GM12878 (cell line): ENCODE measurements at regions not wholly inside any gene's neighbourhood (a gene's known extent, or its start where the extent isn't known, plus 50 kb on each side); places are given as distances from the start of the nearest gene placed in this dataset.

ENCODE experiments used
- ATAC-seq: fragments of 200-7000 bp; cut with Tn5 transposase; 3 replicates; pipeline ENCODE4 v1.9.1; 2020; ENCODE audit warnings: mild to moderate bottlenecking, moderate library complexity
- BruUV-seq: library from RNA; stranded (reverse); fragments of 400-500 nt; replicated peaks from 2 replicates; lab custom pipeline; 2021; lab: Mats Ljungman, UMichigan
- CTCF ChIA-PET: fragments of 300-600 bp; sonication (Branson Sonifier 250); formaldehyde crosslinking; extraction: SDS; loops from one replicate; lab custom pipeline; 2021; ENCODE audit warnings: inconsistent platforms; lab: Yijun Ruan, JAX
- POLR2A ChIA-PET: fragments of 350-600 bp; formaldehyde crosslinking; extraction: SDS; loops from one replicate; lab custom pipeline; 2021; ENCODE audit warnings: inconsistent platforms; lab: Charles Lee
- RAD21 ChIA-PET: fragments of 300-600 bp; sonication (Branson Sonifier 250); formaldehyde crosslinking; loops from one replicate; lab custom pipeline; 2023; ENCODE audit warnings: antibody characterized with exemption; ENCODE audit not compliant: unreplicated experiment; lab: Charles Lee
- SMC1A ChIA-PET: fragments of 300-600 bp; sonication (Branson Sonifier 250); formaldehyde crosslinking; loops from one replicate; lab custom pipeline; 2023; ENCODE audit not compliant: unreplicated experiment, uncharacterized antibody; lab: Charles Lee
- DNase-seq: peaks from one replicate; pipeline ENCODE4 v3.0.0-alpha.2; 2011; ENCODE audit warnings: low read depth, low spot score
- FAIRE-seq: peaks from 3 replicates; lab custom pipeline; 2011; peaks lifted over from hg19 to GRCh38; lab: Jason Lieb, UNC
- H2AFZ ChIP-seq: 2 replicates; pipeline ENCODE4 v1.6.0; 2011; ENCODE audit warnings: low read depth, low read length, control low read depth; ENCODE audit not compliant: control insufficient read depth
- H3K27ac ChIP-seq: 2 replicates; pipeline ENCODE4 v1.5.1; 2011; ENCODE audit warnings: control low read depth; ENCODE audit not compliant: control insufficient read depth, insufficient read depth
- H3K27me3 ChIP-seq, 2 experiments: replicated peaks in 1 of 2; 2 replicates each; pipeline versions ENCODE4 v1.6.0 to v1.6.1; 2011; ENCODE audit warnings: low read length in 1 of 2; ENCODE audit not compliant: control insufficient read depth in 2 of 2, insufficient read depth in 2 of 2
- H3K36me3 ChIP-seq, 2 experiments: 2 replicates each; pipeline ENCODE4 v1.5.1; 2011; ENCODE audit warnings: low read length in 1 of 2; ENCODE audit not compliant: control insufficient read depth in 2 of 2, insufficient read depth in 2 of 2
- H3K4me1 ChIP-seq: 2 replicates; pipeline ENCODE4 v1.6.1; 2011; ENCODE audit warnings: mild to moderate bottlenecking, low read length, moderate library complexity, mixed read lengths; ENCODE audit not compliant: control insufficient read depth, insufficient read depth
- H3K4me2 ChIP-seq: 2 replicates; pipeline ENCODE4 v1.6.0; 2011; ENCODE audit warnings: control low read depth; ENCODE audit not compliant: control insufficient read depth, insufficient read depth
- H3K4me3 ChIP-seq: fragments of 200-600 bp; sonication (generic); 2 replicates; pipeline ENCODE4 v1.5.1; 2016
- H3K79me2 ChIP-seq: 2 replicates; pipeline ENCODE4 v1.6.0; 2011; ENCODE audit warnings: low read length; ENCODE audit not compliant: control insufficient read depth, insufficient read depth
- H3K9ac ChIP-seq: 2 replicates; pipeline ENCODE4 v1.8.0; 2011; ENCODE audit warnings: low read length, control low read depth, mixed read lengths; ENCODE audit not compliant: control insufficient read depth, insufficient read depth
- H3K9me3 ChIP-seq: replicated peaks from 3 replicates; pipeline ENCODE4 v1.5.1; 2011; ENCODE audit warnings: mild to moderate bottlenecking, low read length; ENCODE audit not compliant: control insufficient read depth, insufficient read depth
- H4K20me1 ChIP-seq: 2 replicates; pipeline ENCODE4 v1.6.0; 2011; ENCODE audit not compliant: control insufficient read depth, insufficient read depth
- HDAC6 ChIP-seq: fragments of 200-600 bp; sonication (generic); IDR thresholded peaks from one replicate; pipeline ENCODE4 v1.8.0; 2017; ENCODE audit warnings: antibody characterized with exemption; ENCODE audit not compliant: unreplicated experiment
- NFYB ChIP-seq: IDR thresholded peaks from 2 replicates; pipeline ENCODE4 v1.6.1; 2011; ENCODE audit warnings: low read depth, mild to moderate bottlenecking, low read length, improper control_type of control experiment, moderate library complexity; ENCODE audit not compliant: insufficient read depth
- NR2F1 ChIP-seq: fragments of 450-650 bp; conservative IDR thresholded peaks from 2 replicates; pipeline ENCODE4 v1.6.1; 2017; ENCODE audit warnings: mild to moderate bottlenecking
- PBX3 ChIP-seq: IDR thresholded peaks from 2 replicates; pipeline ENCODE4 v1.6.1; 2011; ENCODE audit warnings: mild to moderate bottlenecking, low read depth, low read length, moderate library complexity; ENCODE audit not compliant: insufficient replicate concordance
- RAD51 ChIP-seq: fragments of 450-650 bp; IDR thresholded peaks from 2 replicates; pipeline ENCODE4 v1.6.1; 2016; ENCODE audit warnings: moderate library complexity, mild to moderate bottlenecking, inconsistent platforms
- SREBF1 ChIP-seq: IDR thresholded peaks from 2 replicates; pipeline ENCODE4 v1.6.1; 2012; ENCODE audit warnings: mild to moderate bottlenecking, low read length
- WGBS: methylation state at CpG from one replicate; pipeline ENCODE4 v1.1.6; 2016; ENCODE audit warnings: low lambda C conversion rate; ENCODE audit not compliant: insufficient replicate concordance, insufficient coverage; ENCODE audit errors: missing lambda C conversion rate; 5-methylcytosine and 5-hydroxymethylcytosine counted together
- in situ Hi-C: fragments of 300-500 bp; cut with MboI; formaldehyde crosslinking; loops from 9 replicates; pipeline ENCODE4 v1.14.3; 2018; ENCODE audit warnings: mixed read lengths
- intact Hi-C: fragments of 100-400 bp; cut with micrococcal nuclease; formaldehyde crosslinking; loops from one replicate; pipeline ENCODE4 v1.14.2; 2022; ENCODE audit not compliant: unreplicated experiment
- TF ChIP-seq, protein P1 (sequence below): fragments of 450-650 bp; IDR thresholded peaks from 2 replicates; pipeline ENCODE4 v1.6.1; 2016; ENCODE audit warnings: mild to moderate bottlenecking
- TF ChIP-seq, protein P2 (sequence below): IDR thresholded peaks from 2 replicates; pipeline ENCODE4 v1.6.1; 2011; ENCODE audit warnings: borderline replicate concordance, low read depth, mild to moderate bottlenecking, moderate library complexity, mixed read lengths, low read length; ENCODE audit not compliant: insufficient read depth; ENCODE audit errors: extremely low read length
- TF ChIP-seq, protein P3 (sequence below): IDR thresholded peaks from 2 replicates; pipeline ENCODE4 v1.6.1; 2012; ENCODE audit warnings: low read depth, low read length, improper control_type of control experiment

DNA sequence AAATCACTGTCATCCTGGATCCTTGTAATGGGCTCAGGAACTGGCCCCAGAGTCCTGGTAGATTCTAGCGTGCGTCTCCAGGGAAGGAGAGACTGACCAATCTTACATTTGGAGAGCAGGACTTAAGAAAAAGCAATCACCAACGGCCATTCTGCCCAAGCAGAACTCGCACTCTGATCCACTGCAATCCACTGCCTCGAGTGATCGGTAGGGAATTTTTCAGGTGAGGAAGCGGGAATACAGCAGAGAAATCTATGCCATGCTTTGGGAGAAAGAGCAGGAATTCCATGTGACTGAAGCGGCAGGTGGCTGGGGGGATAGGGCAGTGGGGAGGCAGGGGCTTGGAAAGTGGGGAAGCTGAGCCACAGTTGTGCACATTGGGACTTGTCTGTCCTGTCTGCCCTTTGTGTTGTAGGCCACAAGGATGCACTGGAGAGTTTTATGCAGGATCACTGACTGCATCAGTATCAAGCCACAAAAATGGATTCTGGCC lies 143.9 kb upstream of the HS3ST2 start:
- no peak overlapping the region for H2AFZ ChIP-seq
- 63% methylated on average over 8 of the region's 8 CpGs for WGBS
- H3K9me3 ChIP-seq = no peaks in the 10 kb centered on the region
- H3K9ac ChIP-seq = no peak overlapping the region
- H3K27ac ChIP-seq = no peak overlapping the region
- ChIA-PET RAD21 (no interaction called here), CTCF (interaction anchor here (0.7 kb wide), 1 partner anchor 13 kb away, joined by 3 read pairs; no protein-coding TSS in a partner anchor), POLR2A (no interaction called here), SMC1A (interaction anchor here (1.0 to 1.5 kb wide), 3 partner anchors 8 to 21 kb away, joined by 3 to 5 read pairs (median 4); no protein-coding TSS in a partner anchor)
- no peak overlapping the region for H3K4me2 ChIP-seq
- no peak for DNase-seq
- intact Hi-C loops (no loop called here), in situ Hi-C loops (loop anchor here (10.0 kb wide), 1 partner anchor 345 kb away; no protein-coding TSS in a partner anchor)
- H3K4me1 ChIP-seq = no peaks in the 10 kb centered on the region
- no peaks in the 10 kb centered on the region; a peak in 1 of 4 replicates for H3K27me3 ChIP-seq
- no peak for ATAC-seq
- H3K4me3 ChIP-seq = no peak overlapping the region
- no TSS peak for BruUV-seq
- TF ChIP-seq, protein P1, sequence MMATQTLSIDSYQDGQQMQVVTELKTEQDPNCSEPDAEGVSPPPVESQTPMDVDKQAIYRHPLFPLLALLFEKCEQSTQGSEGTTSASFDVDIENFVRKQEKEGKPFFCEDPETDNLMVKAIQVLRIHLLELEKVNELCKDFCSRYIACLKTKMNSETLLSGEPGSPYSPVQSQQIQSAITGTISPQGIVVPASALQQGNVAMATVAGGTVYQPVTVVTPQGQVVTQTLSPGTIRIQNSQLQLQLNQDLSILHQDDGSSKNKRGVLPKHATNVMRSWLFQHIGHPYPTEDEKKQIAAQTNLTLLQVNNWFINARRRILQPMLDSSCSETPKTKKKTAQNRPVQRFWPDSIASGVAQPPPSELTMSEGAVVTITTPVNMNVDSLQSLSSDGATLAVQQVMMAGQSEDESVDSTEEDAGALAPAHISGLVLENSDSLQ = no peak
- TF ChIP-seq NR2F1 (no peak), HDAC6 (no peak), SREBF1 (no peak)
- FAIRE-seq = no peak
- no peaks in the 10 kb centered on the region for H4K20me1 ChIP-seq
- H3K79me2 ChIP-seq = no peaks in the 10 kb centered on the region
- H3K36me3 ChIP-seq = no peaks in the 10 kb centered on the region

DNA sequence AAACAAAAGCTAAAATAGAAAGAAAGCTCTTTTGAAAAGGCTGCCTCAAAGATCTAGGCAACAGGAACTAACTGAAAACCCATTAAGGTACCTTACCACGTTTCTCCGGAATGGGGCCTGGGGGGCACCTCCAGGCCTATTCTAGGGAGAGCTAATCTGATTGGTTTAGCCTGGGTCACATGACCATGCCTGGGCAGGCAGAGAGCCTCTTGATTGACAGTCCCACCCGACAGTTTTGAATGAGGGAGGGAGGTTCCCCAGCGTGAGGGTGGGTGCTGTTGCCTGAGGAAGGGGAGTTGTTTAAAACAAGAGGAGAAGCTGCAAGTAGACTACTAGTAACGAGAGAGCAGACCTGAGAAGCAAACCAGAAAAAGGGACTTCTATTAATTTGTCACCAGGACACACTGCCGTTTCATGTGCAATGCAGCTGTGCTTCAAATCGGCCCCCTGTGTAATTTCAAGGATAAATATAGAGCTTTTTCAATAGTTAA lies 143.4 kb upstream of the HS3ST2 start:
- H2AFZ ChIP-seq = no peak overlapping the region
- BruUV-seq = no TSS peak
- TF ChIP-seq PBX3 = peak; percentile 88
- TF ChIP-seq, protein P2, sequence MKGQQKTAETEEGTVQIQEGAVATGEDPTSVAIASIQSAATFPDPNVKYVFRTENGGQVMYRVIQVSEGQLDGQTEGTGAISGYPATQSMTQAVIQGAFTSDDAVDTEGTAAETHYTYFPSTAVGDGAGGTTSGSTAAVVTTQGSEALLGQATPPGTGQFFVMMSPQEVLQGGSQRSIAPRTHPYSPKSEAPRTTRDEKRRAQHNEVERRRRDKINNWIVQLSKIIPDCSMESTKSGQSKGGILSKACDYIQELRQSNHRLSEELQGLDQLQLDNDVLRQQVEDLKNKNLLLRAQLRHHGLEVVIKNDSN = peak; percentile 77
- TF ChIP-seq SREBF1 = no peak
- TF ChIP-seq, protein P3, sequence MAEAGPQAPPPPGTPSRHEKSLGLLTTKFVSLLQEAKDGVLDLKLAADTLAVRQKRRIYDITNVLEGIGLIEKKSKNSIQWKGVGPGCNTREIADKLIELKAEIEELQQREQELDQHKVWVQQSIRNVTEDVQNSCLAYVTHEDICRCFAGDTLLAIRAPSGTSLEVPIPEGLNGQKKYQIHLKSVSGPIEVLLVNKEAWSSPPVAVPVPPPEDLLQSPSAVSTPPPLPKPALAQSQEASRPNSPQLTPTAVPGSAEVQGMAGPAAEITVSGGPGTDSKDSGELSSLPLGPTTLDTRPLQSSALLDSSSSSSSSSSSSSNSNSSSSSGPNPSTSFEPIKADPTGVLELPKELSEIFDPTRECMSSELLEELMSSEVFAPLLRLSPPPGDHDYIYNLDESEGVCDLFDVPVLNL = no peak
- TF ChIP-seq, protein P1 = peak; percentile 94
- 0 out of 2 replicates have a peak, but pooled peaks have one; percentile 47 for TF ChIP-seq NFYB
- TF ChIP-seq RAD51 = peak; percentile 88

More for the DNA sequence above, 143.4 kb upstream of the HS3ST2 start:
- DNase-seq = no peak
- 9% methylated on average over 7 of the region's 7 CpGs for WGBS
- Histone ChIP-seq H3K36me3 (no peaks in the 10 kb centered on the region), H4K20me1 (no peaks in the 10 kb centered on the region), H3K79me2 (no peaks in the 10 kb centered on the region), H3K4me2 (no peak overlapping the region), H3K4me1 (no peaks in the 10 kb centered on the region), H3K4me3 (no peak overlapping the region), H3K9me3 (no peaks in the 10 kb centered on the region), H3K27ac (no peak overlapping the region), H3K9ac (no peak overlapping the region), H3K27me3 (no peaks in the 10 kb centered on the region; a peak in 1 of 4 replicates)
- no peak for FAIRE-seq
- intact Hi-C loops = no loop called here
- CTCF ChIA-PET = interaction anchor here (0.7 kb wide), 1 partner anchor 13 kb away, joined by 3 read pairs; no protein-coding TSS in a partner anchor
- in situ Hi-C loops = loop anchor here (10.0 kb wide), 1 partner anchor 346 kb away; no protein-coding TSS in a partner anchor
- peak; percentile 60 for ATAC-seq
- POLR2A ChIA-PET = interaction anchor here (0.5 to 0.6 kb wide), 3 partner anchors 953 to 1106 kb away, joined by 4 read pairs; no protein-coding TSS in a partner anchor
- RAD21 ChIA-PET = no interaction called here
- SMC1A ChIA-PET = interaction anchor here (1.0 to 1.5 kb wide), 2 partner anchors 7 to 20 kb away, joined by 3 to 4 read pairs; no protein-coding TSS in a partner anchor
